Type B pancreatic cell (in vitro differentiated cells): ENCODE measurements at regions not wholly inside any gene's neighbourhood (a gene's known extent, or its start where the extent isn't known, plus 50 kb on each side); places are given as distances from the start of the nearest gene placed in this dataset.

ENCODE experiments used
- DNase-seq: peaks from one replicate; pipeline ENCODE4 v3.0.0; 2021; ENCODE audit warnings: mixed read lengths; ENCODE audit not compliant: unreplicated experiment; ENCODE audit errors: extremely low spot score
- H3K27ac Mint-ChIP-seq: 2 replicates; pipeline ENCODE4 v1.8.0; 2021; ENCODE audit warnings: mild to moderate bottlenecking, mixed read lengths
- H3K27me3 Mint-ChIP-seq: 2 replicates; pipeline ENCODE4 v1.8.0; 2021; ENCODE audit warnings: mixed read lengths
- H3K36me3 Mint-ChIP-seq: 2 replicates; pipeline ENCODE4 v1.8.0; 2021; ENCODE audit warnings: mixed read lengths
- H3K4me1 Mint-ChIP-seq: one replicate; pipeline ENCODE4 v1.8.0; 2021; ENCODE audit warnings: mixed read lengths; ENCODE audit not compliant: unreplicated experiment
- H3K4me3 Mint-ChIP-seq: 2 replicates; pipeline ENCODE4 v1.8.0; 2021; ENCODE audit warnings: mild to moderate bottlenecking, mixed read lengths
- H3K9me3 Mint-ChIP-seq: 2 replicates; pipeline ENCODE4 v1.8.0; 2021; ENCODE audit warnings: mixed read lengths
- TF ChIP-seq, protein P1 (sequence below): fragments of 200-600 bp; sonication (generic); conservative IDR thresholded peaks from 2 replicates; pipeline ENCODE4 v1.5.0; 2021; ENCODE audit warnings: antibody characterized with exemption, mild to moderate bottlenecking

GRCh38 chr7:80288175-80289122, 153.8 kb downstream of the GNAI1 start:
- no peak overlapping the region for H3K27ac Mint-ChIP-seq
- H3K27me3 Mint-ChIP-seq: no peaks in the 10 kb centered on the region
- no peaks in the 10 kb centered on the region for H3K4me1 Mint-ChIP-seq
- DNase-seq: no peak
- TF ChIP-seq, protein P1, sequence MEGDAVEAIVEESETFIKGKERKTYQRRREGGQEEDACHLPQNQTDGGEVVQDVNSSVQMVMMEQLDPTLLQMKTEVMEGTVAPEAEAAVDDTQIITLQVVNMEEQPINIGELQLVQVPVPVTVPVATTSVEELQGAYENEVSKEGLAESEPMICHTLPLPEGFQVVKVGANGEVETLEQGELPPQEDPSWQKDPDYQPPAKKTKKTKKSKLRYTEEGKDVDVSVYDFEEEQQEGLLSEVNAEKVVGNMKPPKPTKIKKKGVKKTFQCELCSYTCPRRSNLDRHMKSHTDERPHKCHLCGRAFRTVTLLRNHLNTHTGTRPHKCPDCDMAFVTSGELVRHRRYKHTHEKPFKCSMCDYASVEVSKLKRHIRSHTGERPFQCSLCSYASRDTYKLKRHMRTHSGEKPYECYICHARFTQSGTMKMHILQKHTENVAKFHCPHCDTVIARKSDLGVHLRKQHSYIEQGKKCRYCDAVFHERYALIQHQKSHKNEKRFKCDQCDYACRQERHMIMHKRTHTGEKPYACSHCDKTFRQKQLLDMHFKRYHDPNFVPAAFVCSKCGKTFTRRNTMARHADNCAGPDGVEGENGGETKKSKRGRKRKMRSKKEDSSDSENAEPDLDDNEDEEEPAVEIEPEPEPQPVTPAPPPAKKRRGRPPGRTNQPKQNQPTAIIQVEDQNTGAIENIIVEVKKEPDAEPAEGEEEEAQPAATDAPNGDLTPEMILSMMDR: peak; percentile 45
- H3K9me3 Mint-ChIP-seq: peaks cover 7% of the 10 kb centered on the region
- H3K36me3 Mint-ChIP-seq: no peaks in the 10 kb centered on the region
- no peak overlapping the region for H3K4me3 Mint-ChIP-seq

GRCh38 chr7:80287400-80288174, 153.0 kb downstream of the GNAI1 start:
- Mint-ChIP-seq H3K36me3 (no peaks in the 10 kb centered on the region), H3K27me3 (no peaks in the 10 kb centered on the region), H3K4me3 (no peak overlapping the region), H3K4me1 (no peaks in the 10 kb centered on the region), H3K27ac (no peak overlapping the region), H3K9me3 (peaks cover 8% of the 10 kb centered on the region)
- DNase-seq: no peak
- TF ChIP-seq, protein P1: no peak

- TF ChIP-seq, protein P1: no peak
- peaks cover 8% of the 10 kb centered on the region for H3K9me3 Mint-ChIP-seq
- no peak overlapping the region for H3K4me3 Mint-ChIP-seq
- H3K27me3 Mint-ChIP-seq: no peaks in the 10 kb centered on the region
- no peaks in the 10 kb centered on the region for H3K4me1 Mint-ChIP-seq
- no peaks in the 10 kb centered on the region for H3K36me3 Mint-ChIP-seq
- H3K27ac Mint-ChIP-seq: no peak overlapping the region
- no peak for DNase-seq
These were observed 152.0 kb downstream of the GNAI1 start for GRCh38 chr7:80286611-80287010.

- Mint-ChIP-seq H3K4me1 (no peaks in the 10 kb centered on the region), H3K4me3 (no peak overlapping the region), H3K27ac (no peak overlapping the region), H3K9me3 (peaks cover 8% of the 10 kb centered on the region), H3K27me3 (no peaks in the 10 kb centered on the region), H3K36me3 (no peaks in the 10 kb centered on the region)
- TF ChIP-seq, protein P1: no peak
- DNase-seq: no peak
These were observed 150.2 kb downstream of the GNAI1 start for GRCh38 chr7:80284855-80285254.

DNA sequence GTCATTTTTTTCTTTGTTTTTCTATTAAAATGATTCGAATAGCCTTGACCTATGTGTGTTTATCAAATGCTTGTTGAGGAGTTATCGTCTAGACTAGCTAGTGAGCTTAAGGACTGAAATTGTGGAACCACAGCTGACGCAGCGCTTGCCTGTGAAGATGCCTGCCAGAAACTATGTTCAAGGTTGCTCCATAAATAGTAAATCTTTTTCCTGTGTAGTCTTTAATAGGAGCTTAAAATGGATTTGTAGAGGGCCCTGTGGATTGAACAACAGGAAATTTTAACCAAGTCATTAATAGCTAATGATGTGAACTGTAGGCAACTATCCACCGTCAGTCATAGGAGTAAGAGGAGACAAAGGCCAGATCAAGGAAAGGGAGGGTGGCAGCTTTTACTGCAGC, 145.1 kb downstream of the GNAI1 start:
- DNase-seq: no peak
- Mint-ChIP-seq H3K4me1 (peaks cover 11% of the 10 kb centered on the region), H3K27me3 (no peaks in the 10 kb centered on the region), H3K36me3 (no peaks in the 10 kb centered on the region), H3K4me3 (no peak overlapping the region), H3K9me3 (peaks cover 8% of the 10 kb centered on the region), H3K27ac (no peak overlapping the region)
- TF ChIP-seq, protein P1: no peak
